Activated T-helper 1 cell treated with Interleukin-2 at 50 U/mL for 16 hours (primary cell): ENCODE measurements at regions not wholly inside any gene's neighbourhood (a gene's known extent, or its start where the extent isn't known, plus 50 kb on each side); places are given as distances from the start of the nearest gene placed in this dataset.

Experiments used
- DNase-seq: peaks from one replicate; pipeline ENCODE4 v3.0.0-alpha.2; 2020; ENCODE audit warnings: low read depth

DNA sequence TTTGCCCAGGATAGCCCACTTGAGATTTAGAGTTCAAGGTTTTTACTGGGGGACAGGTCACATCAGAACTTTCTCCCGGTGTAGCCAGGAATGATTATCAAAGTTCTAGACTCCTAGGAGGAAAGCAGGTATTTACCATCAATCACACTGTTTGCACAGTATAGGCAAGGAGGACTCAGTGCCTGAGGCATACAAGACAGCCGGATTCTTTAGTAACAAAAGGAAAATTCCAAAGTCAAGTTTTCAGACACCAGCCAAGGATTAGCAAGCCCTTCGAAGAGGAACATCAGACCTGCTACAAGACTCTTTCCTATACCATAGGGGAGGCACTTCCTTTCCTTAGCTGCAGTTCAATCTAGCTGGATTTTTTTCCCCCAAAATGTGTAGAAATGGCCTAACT is 197.8 kb upstream of the USP25 start:
- no peak for DNase-seq

DNA sequence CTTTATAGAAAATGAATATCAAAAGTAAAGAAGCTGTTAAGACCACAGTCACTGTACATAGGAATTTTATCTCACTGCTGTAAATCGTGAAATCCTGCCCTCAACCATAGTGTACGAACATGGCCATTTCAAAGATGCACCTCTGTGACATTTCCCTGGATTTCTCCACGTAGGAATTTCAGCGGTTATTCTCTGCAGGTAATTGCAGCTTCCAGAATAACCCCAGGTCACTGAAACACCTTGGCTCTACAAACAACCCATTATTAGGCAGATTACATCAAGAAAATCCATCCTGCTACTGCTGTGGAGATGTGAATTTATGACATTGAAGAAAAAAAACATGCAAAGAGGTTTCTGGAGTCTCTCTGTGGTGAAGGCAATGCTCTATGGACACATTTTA is 196.2 kb upstream of the USP25 start:
- no peak for DNase-seq

DNA sequence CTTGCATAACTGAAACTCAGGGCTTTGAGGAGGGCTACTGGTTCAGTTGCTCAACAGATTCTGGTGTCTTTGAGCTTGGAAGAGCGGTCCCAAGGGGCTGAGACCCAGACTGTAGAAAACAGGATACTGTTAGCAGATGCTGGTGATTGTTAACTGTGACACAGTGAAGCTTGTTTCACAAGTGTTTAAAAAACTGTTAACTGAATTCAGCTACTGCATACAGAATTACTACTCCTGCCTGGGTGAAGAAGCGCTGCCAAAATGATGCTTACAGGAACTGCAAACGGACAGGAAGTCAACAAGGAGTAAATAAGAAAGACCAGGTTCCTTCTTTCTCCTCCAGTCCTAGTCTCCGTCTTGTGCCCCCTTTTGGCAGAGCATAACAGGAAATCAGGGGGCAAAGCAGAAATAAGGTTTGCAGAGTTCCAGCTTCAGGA is 195.3 kb upstream of the USP25 start:
- no peak for DNase-seq

DNA sequence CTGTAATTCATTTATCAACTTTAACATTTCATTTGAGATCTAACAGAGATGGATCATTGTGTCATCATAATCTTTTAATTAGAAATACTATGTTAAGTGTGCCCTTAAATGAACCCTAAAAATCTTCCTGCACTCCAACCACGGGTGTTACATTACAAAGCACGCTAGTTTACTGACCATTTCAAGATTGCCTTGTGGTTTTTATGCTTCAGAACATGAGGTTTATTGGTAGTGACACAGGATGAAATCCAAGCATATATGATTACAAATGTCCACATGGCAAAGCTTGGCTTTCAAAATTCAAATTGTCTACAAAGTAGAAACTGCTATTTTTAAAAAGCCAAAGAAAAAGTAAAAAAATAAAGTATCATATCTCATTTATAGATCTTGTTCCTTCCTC is 190.4 kb upstream of the USP25 start:
- DNase-seq: no peak

DNA sequence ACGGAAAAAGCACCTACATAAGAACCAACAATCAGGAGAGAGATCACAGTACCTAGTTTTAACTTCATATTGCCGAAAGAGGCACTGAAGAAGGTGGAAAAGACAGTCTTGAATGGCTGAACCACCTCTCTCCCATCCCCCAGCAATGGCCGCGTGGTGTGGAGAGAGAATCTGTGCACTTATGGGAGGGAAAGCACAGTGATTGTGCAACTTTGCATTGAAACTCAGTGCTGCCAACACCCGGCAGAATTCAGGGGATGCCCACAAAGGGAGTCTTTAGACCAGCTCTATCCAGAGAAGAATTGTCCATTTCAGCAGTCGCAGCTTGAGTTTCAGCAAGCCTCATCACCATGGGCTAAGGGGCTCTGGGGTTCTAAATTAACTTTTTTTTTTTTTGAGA is 186.3 kb upstream of the USP25 start:
- no peak for DNase-seq

DNA sequence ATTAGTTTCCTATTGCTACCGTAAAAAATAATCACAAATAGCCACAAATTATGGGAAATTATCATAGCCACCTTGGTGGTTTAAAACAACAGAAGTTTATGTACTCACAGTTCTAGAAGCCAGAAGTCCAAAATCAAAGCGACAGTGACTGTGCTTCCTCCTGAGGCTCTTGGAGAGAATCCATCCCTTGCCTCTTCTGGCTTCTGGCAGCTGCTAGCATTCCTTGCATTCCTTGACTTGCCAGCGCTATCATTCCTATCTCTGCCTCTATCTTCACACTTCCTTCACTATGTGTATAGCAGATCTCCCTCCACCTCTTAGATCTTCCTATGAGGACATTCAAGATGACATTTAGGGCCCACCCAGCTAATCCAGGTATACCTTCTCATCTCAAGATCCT is 180.1 kb upstream of the USP25 start:
- no peak for DNase-seq

DNA sequence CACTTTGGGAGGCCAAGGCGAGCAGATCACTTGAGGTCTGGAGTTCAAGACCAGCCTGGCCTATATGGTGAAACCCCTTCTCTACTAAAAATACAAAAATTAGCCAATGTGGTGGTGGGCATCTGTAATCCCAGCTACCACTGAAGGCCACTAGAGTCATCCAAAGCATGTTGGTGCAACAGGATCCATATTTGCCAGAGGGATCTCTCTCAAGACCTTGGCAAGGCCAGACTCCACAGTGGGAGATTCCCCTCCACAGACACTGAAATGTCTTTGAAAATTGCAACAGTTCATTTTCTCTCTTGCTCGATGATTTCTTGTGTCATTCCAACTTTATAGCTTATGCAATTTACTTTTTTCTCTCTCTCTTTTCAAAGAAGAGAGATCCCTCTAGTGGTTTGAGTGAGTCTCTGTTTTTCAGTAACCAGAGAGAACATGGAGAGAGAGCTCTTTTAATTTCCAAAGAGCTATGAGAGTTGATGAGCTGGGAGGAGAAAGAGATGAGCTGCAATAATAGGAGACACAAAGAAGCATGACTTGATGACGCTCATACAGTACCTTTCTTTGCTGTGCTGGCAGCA is 176.8 kb upstream of the USP25 start:
- no peak for DNase-seq

DNA sequence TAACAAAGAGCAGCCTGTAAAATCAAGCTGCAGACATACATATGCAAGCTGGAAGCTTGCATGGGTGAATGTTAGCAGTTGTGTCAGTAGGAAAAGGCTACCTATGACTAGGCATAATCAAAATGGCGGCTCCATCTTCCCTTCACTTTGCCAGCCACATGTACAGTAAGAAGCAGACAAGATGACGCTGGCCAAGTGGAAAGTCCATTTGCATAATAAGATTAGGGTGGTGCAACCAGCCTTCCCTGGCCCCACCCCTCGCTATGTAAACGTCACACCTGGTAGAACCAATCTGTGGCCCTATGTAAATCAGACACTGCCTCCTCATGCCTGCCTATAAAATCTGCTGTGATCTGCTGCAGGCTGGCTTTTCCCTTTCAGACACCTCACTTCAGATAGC is 171.9 kb upstream of the USP25 start:
- DNase-seq: no peak

DNA sequence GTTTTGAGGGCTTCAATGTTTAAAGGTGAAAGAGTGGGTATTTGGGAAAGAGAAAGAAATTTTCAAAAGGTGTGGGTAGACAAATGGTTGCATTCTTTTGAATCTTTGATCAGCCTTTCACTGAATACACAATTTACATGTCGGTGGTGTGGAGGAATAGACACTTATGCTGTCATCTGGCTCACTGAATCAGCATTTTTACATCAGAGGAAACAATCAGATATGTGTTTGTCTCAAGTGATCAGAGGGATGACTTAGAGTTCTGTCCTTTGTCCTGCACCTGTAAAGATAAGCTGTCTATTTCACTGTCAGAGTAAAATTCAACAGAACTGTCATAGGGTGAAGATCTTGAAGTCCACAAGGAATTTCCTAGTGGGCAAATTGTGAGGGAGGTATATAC is 170.9 kb upstream of the USP25 start:
- no peak for DNase-seq

DNA sequence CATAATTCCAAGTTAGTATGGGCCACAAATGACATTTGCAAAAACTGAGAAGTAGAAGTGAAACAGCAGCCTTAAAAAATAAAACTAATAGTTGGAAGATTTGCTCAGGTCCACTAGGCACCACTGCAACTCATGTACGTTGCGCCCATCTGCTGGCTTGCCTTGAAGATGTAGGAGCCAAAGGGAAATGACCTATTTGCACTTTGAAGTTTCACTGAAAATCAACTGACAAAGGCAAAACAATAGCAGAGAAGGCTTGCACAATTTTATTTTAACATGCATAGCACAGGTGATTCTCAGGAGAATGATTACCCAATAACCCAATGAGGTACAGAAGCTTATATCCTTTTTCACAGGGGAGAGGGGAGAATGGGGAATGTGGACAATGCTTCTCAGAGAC is 170.1 kb upstream of the USP25 start:
- no peak for DNase-seq

DNA sequence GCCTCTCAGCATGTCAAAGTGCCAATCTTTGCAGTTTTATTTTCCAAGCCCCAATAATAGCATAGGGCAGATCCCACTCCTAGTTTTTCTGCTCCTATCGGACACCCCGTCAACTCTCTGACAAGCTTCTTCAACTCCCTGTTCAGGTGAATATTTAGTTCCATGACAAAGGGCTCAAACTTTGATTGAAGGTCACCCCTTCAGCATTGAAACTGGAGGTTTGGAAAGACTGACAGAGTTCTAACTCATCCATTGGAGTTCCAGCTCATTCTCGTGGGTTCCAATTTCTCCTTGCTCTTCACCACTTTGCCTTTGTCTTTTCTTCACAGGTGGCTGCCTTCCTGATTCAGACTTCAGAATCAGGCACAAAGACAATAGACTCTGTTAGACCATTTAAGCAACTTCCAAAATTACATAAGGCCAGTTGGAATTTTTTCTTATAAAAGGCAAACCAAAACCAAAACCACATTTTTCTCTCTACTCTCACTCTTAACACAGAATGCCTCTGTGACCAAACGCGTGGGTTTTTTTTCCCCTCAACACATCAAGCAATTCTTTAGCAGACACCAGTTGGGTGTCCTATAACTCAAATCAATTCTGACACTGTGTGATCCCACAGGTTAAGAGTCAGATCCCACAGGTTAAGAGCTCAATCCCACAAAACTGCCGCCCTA is 169.3 kb upstream of the USP25 start:
- DNase-seq: no peak

DNA sequence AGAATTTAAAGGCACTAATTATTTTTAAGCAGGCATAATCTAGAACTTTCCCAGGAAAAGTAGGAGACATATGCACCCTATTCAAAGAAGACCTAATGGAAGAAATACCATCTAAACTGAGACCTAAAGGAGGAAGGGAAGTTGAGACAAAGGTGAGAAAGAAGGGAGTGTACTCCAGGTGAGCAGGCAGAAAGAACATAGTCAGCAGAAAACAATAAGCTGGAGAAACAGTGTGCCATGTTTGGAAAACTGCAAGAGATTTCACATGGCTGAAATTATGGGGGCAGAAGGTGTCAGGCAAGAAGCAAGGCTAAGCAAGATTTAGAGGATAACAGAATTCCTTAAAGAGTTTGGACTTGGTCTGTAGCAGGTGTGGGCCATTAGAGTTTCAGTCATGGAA is 167.0 kb upstream of the USP25 start:
- DNase-seq: no peak

DNA sequence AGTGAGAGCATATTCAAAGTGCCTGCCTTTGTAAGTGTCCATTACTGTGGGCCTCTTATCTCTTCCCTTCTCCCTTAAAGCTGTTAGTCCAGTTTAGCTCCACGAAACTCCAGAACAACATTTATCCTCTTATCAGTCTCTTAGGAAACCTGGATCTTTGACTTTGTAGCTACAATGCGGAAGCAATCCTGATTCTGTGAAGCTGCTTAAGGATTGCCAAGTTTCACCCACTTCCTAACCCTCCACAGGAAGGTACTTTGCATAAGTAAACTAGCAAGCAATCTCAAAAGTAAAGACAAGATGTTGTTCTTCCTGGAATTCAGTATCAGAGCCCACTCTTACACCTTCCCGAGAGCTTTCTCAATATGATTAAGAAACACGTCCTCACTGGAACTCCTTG is 164.9 kb upstream of the USP25 start:
- no peak for DNase-seq

DNA sequence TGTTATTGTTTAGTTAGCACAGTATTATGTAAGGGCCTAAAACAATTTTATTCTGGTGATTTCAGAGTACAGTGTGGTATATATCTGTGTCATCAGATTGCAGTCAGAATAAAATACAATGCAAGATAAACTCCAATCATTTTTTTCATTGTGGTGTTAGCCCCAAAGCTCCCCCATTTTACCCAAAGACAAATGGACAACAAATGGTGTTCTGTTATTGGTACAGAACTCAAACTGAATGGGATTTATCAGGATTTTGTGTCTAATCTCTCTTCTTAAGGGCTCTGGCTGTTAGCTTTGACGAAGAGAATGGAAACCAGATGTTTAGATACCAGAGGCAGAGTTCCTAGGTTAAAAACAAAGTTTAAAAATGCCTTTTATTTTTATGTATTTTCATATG is 163.1 kb upstream of the USP25 start:
- no peak for DNase-seq

DNA sequence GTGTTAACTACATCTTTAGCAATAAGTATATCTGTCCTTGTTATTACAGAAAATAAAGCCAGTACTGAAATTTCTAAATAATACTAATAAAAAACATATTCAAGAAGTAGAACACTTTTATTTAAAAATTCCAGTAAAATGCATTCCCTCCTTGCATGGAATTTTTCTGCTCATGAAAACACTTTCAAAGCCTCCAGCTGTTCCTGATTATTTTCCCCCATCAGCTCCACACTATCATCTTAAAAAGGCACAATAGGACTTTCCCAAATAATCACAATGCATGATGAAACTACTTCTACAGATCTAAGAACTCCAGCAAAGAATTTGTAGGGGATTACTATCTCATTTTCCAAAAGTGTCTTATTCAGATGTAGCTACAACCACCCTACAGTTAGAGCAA is 162.6 kb upstream of the USP25 start:
- DNase-seq: no peak

DNA sequence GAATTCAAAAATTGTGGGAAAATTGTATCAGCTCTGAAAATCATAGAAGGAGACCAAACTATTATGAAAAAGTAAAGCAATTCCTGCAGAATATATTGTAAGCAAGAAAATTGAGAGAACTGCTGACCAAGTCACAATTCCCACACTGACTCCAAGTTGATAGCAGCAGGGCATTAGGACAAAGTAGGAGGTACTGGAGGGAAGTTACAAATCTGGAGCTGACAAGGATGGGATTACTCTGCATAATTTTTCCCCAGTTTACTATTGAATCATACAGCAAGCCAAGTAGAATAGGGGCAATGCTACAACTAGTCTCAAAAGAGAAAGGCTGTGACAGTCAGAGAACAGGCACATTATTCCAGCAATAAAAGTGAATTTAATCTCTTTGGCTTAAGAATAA is 161.3 kb upstream of the USP25 start:
- DNase-seq: no peak

DNA sequence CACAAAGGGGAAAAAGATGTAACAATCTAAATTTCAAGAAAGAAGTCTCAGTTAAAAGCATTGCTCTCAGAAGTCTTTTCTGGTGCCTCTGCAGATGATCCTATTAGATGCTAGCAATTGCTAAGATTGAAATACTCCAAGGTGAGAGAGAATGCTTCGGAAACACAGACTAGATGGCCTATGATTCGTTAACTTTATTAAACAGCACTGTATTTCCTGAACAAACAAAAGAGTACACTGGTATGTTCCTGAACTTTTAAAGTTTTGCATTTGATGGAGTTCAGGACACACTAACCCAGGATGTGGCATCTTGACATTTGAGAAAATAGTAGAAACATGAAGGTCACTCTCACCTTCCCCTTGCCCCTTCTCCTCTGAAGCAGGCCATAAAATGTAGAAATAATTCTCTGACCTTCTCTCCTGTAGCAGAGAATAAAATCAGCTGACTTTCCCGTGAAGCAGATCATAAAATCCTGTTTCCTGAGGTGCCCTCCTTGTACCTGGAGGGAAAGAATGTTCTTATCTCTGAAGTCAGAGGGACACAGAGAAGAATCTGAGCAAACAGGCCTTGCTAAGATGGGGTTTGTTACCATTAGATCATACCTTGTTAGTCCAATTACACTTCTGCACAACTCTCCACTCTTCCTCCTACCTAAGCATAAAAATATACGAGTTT is 142.9 kb upstream of the USP25 start:
- no peak for DNase-seq

DNA sequence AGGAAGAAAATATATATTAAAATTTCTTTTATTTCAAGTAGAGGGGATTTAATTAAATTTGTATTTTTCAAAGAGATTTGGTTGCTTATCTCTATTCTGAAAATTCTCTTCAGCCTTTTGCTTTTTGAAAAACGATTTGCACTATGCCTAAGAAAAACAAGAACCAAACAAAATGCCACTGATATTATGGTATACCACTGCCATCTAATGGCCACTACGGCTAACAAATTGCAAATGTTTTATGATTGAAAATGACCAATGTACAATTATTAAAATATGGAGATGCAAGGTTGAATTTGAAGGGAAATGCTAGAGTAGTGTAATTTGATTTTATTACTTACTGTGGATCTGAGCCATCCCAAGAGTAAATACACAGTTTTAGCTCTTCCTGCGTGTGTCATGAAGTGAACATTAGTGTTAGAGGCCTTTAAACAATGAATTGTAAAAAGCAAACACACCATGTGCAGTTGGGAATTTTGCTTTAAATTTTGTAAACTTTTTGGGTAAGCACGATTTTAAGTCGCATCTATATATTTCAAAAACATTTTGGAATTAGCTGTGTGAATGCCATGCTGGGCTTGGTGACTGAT is 137.4 kb upstream of the USP25 start:
- no peak for DNase-seq

DNA sequence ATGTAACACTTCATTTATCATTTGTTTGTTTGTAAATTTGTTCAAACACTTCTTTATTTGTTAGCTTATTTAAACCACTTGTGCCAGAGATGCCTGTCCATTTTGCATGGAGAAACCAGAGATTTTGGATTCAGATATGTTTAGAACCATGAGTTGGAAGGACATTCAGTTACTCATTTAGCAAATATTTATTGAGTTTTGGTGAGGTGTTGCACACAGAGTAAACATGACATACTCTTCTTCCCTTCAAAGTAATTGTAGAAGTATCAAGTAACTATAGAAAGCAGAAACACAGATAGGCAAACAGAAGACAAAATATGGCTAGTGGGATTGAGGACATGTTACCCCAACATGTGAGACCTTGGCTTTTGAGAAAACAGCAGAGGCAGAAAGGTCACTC is 136.8 kb upstream of the USP25 start:
- no peak for DNase-seq

DNA sequence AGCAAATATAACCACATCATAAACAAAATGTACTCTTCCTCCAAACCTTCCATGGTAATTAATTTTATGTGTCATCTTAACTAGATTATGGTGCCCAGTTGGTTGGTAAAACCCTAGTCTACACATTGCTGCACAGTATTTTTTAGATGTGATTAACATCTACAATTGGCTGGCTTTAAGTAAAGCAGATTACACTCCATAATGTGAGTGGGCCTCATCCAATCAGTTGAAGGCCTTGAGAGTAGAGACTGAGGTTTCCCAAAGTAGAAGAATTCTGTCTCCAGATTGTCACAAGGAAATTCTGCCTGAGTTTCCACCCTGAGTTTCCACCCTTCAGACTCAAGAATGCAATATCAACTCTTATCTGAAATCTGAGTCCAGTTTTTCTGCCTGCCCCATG is 128.4 kb upstream of the USP25 start:
- DNase-seq: no peak

DNA sequence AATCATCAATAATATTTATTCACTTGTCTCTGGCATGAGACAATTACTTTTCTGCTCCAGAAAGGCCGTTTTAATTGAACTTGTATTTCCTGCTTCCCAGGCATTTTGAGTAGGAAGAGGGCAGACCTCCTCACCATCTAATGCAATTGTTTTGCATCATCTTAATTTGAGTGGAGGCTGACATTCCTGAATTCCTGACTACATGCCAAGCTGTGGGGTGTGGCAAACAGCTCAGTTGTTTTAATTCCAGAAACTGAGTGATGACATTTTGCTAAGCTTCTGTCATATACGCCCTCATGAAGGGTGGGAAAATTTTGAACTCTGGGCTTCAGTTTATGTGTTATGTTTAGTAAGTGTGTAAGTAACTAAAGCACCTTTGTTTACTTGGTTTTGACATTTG is 125.4 kb upstream of the USP25 start:
- DNase-seq: no peak

DNA sequence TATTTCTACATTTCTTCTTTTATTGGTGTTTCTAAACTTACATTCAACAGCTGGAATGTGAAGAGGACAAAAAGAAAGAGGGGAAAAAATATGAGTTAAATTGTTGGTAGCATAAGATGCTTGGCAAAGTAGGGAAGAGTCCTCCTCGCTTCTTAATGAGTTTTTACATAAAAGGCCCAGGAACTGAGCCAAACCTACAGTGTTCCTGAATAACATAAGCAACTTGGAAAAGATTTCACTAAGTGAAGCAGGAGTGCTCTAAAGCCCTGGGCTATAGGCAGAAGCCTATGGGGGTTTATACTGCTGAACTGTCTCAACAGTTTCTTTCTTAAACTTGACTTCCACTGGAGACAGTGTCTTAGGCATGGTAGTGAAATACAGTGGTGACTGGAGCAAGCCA is 115.0 kb upstream of the USP25 start:
- no peak for DNase-seq

DNA sequence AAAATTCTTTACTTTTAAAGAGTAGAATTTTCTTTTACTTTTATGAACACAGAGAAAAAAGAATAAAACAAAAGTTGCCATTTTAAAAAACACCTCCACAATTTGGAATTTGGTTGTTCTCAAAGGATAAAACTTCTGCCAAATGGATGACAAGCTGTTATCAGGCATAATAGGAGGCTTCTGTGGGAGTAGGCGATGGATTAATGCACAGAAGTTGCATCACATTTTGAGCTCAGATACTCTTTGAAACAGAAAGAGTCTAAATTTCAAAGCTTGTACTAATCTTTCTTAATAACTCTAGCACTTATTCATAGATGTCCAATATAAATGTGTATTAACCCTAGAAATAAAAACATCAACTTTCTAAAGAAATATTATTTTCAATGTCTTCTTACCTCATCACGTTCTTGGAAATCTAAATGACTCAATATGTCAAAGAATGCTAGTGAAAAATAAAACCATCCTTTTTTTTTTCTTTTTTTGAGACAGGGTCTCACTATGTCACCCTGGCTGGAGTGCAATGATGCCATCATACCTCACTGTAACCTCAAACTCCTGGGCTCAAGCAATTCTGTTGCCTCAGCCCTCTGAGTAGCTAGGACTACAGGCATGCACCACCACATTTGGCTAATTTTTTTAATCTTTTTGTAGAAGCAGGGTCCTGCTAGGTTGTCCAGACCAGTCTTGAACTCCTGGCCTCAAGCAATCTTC is 112.8 kb upstream of the USP25 start:
- DNase-seq: no peak
